ENCODE measurements at regions not wholly inside any gene's neighbourhood (a gene's known extent, or its start where the extent isn't known, plus 50 kb on each side); places are given as distances from the start of the nearest gene placed in this dataset.
A peak's percentile ranks its signal among the peaks of the same experiment; 100 is the strongest.
"Not testable (repeated sequence)": the region's sequence is repeated elsewhere in the genome, so short reads cannot be mapped to it uniquely, and the experiment has no call there.

DNA sequence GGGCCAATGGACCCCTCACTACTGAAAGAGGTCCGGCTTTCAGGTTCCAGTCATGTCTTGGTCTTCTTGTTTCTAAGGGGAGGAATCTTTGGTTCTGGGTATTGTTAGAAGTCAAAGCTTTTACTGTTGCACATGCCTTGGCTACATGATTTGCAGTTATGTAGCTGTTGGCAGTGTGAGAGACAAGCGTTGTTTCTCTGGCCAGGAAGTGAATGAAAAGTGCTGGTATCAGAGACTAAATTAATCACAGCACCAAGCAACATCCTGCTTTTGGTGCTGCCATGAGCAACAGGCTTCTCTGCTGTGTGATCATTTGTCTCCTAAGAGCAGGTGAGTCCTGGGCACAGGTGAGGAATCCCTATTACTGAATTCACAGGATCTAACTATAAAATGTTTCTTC is 100.1 kb upstream of the PRSS3 start:
- DNase-seq (ENCODE audit: low read depth) = no peak

DNA sequence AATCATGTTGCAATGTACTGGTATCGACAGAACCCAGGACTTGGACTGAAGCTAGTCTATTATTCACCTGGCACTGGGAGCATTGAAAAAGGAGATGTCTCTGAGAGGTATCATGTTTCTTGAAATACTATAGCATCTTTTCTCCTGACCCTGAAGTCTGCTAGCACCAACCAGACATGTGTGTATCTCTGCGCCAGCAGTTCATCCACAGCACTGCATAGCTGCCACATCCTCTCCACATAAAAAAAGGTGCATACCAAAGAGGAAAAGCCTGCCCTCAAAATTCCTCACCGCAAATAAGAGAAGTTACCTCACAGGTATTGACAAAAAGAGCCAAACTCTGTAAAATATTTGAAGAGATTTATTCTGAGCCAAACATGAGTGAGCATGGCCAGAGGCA is 99.5 kb upstream of the PRSS3 start:
- DNase-seq (ENCODE audit: low read depth) = no peak

DNA sequence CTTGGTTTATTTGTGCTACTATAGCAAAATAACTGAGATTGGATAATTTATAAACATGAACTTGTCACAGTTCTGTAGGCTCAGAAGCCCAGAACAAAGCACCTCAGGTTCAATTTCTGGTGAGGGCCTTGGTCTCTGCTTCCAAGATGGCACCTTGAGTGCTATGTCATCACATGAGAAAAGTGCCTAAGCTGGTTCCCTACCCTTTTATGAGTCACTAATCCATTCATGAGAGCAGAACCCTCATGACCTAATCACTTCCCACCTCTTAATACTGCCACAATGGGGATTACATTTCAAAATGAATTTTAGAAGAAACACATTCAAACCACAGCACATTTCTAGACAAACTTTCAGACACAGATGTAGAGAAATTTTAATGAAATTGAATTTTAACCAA is 98.2 kb upstream of the PRSS3 start:
- no peak for DNase-seq (ENCODE audit: low read depth)

DNA sequence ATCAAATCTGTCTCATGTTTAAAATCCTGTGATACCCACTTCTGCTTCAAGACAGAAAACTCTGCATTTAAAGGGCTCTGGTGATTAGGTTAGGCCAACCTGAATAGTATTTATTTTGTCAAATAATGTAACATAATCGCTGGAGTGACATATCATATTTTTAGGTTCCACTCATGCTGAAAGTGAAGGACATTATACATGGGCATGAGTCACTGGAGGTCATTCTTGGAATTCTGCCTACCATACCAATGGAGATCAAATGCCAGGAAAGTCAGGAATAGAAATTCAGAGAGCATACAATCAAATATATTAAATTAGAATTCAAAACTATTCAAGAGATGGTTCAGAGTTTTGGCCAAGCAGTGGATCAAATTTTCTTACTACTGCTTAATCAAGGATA is 97.1 kb upstream of the PRSS3 start:
- DNase-seq (ENCODE audit: low read depth) = no peak

DNA sequence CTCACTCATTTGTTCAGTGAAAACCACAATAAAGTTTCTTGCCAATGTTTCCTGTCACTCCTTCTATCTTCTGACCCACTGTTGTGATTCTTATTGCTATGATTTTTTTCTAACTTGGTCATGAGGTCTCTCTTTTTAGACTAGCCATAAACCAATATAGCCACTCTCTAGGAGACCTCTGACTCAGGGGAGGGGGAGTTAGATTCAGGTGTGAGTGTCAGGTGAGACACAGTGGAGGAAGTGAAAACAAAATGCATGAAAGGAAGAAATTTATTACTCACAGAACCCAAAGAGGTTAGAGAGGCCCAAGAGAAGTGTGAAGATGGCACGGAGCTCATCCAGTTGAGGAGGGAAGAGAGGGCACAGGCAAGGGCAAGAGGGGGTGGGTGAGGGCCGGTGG is 94.4 kb upstream of the PRSS3 start:
- not testable (repeated sequence) for DNase-seq (ENCODE audit: low read depth)

DNA sequence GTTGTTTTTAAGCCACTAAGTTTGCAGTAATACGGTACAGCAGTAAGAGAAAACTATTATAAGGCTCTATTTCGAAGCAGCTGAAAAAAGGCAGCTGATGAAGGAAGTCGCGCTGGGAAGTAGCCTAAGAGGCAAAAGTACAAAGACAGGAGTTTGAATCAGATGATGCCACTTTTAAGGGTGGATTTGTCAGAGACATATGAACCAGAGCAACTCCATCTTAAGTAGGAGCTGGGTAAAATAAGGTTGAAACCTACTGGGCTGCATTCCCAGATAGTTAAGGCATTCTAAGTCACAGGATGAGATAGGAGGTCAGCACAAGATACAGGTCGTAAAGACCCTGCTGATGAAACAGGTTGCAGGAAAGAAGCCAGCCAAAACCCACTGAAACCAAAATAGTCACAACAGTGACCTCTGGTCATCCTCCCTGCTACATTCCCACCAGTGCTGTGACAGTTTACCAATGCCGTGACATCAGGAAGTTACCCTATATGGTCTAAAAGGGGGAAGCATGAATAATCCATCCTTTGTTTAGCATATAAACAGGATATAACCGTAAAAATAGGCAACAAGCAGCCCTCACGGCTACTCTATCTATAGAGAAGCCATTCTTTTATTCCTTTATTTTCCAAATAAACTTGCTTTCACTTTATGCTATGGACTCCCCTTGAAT is 91.8 kb upstream of the PRSS3 start:
- DNase-seq (ENCODE audit: low read depth) = no peak

DNA sequence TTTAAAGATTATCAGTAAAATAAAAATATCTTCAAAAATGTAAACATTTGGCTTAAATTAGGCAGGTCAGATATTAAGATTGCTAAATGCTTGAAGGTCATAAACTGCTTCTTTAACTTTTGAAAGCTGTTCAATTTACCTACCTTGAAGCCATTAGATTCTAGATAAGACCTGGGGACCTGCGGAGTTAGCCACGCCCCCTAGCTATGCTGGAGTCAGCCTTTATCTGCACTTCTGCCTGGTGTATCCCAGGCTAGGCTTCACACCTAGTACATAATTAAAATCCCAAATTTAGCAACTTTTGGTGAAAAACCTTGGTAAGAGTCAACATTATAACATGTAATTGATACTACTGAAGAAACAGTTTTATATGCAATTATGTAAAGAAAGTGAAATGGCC is 89.9 kb upstream of the PRSS3 start:
- not testable (repeated sequence) for DNase-seq (ENCODE audit: low read depth)

DNA sequence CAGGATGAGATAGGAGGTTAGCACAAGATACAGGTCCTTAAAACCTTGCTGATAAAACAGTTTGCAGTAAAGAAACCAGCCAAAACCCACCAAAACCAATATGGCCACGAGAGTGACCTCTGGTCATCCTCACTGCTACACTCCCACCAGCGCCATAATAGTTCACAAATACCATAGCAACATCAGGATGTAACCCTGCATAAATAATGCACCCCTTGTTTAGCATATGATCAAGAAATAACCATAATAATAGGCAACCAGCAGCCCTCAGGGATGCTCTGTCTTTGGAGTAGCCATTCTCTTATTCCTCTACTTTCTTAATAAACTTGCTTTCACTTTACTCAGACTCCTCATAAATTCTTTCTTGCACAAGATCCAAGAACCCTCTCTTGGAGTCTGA is 86.9 kb upstream of the PRSS3 start:
- DNase-seq (ENCODE audit: low read depth) = no peak

DNA sequence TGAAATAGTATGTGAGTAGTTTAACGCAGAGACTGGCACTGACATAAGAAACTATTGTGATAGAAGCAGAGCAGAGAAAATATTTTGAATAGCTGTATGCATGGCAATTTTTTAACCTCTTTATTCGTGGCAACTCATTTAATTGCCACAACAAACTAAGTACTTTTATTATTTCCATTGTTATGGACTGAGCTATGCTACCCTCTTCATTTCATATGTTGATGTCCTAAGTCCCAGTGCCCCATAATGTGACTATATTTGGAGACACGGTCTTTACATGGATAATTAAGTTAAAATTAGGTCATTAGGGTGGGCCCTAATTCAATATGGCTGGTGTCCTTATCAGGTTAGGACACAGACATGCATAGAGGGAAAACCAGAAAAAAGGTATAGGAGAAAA is 86.1 kb upstream of the PRSS3 start:
- no peak for DNase-seq (ENCODE audit: low read depth)

DNA sequence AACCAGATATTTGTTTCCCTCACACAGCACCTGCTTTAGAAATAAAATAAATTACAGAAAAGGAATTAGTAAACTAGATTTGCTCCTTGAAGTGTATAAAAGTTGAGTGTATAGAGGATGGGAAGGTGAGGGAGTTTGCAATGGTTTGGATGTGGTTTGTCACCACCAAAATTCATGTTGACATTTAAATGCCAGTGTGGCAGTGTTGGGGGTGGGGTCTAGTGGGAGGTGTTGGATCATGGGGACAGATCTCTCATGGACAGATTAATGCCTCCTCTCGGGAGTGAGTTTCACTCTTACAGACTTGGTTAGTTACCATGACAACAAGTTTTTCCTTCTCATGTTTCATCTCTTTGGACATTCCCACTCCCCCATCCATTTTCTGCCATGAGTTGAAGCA is 83.9 kb upstream of the PRSS3 start:
- not testable (repeated sequence) for DNase-seq (ENCODE audit: low read depth)

DNA sequence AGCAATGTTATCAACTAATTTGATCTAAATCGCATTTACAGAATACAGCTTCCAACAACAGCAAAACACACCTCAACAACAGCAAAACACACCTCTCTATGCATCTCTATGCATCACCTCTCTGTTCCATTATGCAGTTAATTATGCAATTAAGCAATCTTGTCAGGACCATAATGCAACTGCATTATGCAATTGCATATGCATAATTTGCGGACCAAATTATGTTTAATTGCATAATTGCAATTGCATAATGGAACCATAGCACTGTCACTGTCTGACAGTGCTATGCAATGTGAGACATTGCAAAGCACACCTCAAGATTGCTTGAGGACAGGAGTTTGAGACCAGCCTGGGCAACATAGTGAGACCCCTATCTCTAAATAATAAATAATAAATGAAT is 80.4 kb upstream of the PRSS3 start:
- no peak for DNase-seq (ENCODE audit: low read depth)

DNA sequence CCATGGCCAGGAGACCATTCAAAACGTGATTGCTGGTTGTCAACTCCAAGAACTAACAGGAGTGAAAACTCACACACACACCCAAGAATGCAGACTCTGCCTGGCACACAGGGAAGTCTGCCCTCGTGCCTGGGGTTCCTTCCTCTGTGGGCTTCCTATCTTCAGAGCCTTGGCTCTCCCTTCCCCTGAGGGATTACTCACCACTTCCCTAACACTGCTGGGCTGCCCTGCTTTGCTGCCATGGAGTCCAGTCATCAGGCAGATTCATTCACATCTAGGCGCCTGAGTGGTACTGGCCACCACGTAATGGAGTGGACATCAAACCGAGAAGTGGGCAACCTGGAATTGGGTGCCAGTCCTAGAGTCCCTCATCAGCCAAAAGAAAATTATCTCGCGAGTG is 76.4 kb upstream of the PRSS3 start:
- no peak for DNase-seq (ENCODE audit: low read depth)

DNA sequence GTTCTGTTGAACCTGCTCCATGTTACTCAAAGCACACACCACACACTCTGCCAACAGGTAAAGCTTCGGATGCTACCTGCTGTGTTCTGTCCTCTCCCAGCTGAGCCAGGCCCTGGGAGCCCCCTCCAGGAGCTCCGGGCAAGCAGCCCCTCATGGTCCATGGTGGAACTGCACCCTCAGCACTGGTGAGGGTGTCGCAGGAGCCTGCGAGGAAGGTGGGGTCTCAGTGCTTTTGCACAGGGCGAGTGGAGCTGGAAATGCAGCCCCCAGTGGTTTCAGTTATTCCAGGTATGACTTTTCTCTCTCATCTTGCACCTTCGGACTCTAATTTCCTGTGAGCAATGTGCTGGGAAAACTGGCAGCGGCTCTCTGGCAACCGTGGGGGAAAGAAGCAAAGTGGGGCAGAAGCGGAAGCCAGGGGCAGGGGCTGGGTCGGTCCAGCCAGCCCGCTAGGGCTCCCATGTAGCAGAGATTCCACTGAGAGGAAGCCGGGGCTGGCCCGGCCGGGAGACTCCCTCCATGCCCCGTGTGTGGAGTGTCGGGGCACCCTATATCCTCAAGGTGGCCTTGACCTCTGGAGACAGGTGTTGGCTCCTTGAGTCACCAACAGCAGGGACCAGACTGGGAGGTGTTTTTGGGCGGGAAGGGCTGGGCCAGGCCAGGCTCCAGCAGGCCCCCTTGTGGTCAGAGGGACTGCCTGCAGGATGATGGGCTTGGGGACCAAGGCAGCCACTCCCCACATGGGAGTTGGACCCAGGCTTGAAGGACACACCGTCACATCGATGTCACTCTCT is 75.6 kb upstream of the PRSS3 start:
- DNase-seq (ENCODE audit: low read depth) = no peak

DNA sequence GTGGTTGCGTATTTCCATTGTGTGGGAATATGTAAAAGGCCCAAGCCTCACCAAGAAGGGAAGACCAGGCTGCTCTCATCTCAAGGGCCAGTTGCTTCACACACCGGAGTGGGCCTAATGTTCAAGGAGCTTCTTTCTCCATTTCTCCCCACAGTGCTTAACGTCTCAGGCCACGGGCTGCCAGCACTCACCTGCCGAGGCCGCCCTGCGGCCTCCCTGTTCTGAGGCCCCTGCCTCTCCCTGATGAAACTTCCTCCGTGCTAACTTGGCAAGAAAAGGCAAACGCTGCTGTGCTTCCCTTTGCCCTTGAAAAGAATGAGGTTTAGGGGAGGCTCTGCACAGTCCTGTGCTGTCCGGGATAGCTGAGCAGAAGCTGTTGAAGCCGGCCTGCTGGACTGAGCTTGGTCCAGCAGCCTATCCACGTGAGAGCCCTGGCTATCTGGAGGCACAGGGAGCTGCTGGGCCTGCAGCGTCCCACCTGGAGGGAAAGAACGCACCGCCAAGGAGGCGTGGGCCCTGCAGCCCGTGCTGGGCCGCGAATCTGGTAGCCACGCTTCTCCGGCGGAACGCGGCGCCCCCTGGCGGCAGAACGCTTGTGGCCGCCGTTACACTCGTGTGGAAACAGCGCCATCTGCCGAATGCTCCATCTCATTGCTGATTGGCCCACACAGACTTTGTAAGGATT is 73.5 kb upstream of the PRSS3 start:
- DNase-seq (ENCODE audit: low read depth) = peak; percentile 32

DNA sequence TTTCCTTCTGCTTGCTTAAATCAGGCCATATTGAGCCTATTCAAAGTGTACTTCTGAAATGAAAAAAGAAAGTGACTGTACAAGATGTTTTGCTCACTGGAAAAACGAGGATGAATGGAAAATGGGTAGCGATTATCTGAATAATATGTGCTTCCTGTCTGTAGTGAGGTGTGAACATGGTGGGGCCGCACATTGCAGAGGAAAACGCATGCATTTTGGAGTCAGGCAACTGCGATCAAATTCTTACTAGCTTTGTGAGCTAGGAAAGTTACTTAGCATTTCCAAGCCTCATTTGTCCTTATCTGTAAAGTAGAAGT is 73.0 kb upstream of the PRSS3 start:
- no peak for DNase-seq (ENCODE audit: low read depth)

DNA sequence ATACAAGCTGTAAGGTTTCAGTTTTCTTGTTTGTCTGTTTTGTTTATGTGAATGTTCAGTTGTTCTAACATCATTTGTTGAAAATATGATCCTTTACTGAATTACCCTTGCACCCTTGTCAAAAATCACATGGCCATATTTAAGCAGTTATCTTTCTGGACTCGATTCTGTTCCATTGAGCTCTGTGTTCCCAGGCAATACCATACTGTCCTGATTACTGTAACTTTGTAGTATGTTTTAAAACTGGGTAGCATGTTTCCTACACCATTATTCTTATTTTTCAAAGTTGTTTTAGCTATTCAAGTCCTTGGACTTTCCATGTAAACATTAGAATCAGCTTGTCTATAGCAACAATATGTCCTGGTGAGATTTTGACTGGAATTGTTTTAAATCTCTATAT is 66.7 kb upstream of the PRSS3 start:
- DNase-seq (ENCODE audit: low read depth) = no peak

DNA sequence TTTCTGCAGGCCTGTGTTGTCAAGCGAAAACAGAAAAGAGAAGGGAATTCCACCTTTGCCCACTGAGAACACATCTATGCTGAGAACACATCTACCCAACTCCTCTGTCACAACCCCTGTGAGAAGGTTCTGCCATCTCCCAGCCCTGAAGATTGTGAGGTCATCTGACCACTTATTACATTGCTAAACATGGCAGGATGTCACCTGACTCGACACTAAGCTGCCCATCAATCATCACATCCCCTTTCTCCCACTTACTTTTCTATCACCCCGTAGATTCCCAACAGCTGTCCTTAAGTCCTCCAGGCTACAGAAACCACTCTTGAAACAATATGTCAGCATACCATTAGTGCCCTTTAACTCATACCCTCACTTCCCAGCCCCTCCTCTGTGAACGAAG is 64.2 kb upstream of the PRSS3 start:
- no peak for DNase-seq (ENCODE audit: low read depth)

DNA sequence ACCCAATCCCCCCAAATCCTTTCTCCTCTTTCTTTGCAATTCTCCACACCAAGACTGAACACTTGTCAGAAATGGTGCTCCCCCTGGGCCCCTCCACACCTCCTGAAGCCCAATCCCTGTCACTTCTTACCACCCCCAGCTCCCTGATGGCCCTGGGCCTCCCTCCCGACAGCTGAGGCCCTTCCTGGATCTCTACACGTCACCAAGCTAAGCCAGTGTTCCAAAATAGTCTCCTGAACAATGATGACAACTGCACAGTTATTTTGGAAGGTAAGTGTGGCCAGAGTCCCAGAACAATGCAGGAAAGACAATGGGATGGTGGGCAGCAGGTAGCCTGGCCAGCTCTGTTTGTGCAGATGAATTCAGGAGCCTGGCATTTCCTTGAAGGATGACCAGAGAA is 63.7 kb upstream of the PRSS3 start:
- no peak for DNase-seq (ENCODE audit: low read depth)

DNA sequence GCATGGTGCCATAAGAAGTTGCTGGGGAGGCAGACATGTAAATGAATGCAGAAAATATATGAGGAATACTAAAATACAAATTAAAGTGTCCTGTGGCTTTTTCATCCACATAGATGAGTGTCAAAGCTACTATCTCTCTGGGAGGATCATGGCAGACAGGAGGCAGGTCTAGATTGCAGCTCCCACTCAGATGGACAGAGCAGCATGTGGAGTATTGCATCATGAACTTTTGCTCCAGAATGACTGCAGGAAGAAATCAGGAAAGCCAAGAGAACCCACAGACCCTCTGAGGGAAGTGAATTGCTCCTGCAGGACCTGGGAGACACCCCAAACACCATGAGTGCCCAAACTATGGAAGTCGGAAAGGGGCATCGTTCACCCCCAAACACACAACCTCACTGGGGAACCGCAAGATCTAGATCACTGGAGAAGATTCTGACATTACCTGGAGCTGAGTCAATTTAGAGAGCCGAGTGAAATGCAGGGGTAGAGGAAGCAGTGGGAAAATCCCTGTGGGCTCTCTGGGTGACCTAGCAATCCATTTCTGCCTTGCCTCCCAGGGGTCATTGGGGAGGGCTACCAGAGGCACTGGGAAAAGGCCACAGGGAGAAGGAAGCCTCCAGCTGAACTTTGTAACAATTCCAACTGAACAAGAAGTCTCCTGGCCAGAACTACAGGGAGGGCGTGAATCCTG is 61.0 kb upstream of the PRSS3 start:
- not testable (repeated sequence) for DNase-seq (ENCODE audit: low read depth)

DNA sequence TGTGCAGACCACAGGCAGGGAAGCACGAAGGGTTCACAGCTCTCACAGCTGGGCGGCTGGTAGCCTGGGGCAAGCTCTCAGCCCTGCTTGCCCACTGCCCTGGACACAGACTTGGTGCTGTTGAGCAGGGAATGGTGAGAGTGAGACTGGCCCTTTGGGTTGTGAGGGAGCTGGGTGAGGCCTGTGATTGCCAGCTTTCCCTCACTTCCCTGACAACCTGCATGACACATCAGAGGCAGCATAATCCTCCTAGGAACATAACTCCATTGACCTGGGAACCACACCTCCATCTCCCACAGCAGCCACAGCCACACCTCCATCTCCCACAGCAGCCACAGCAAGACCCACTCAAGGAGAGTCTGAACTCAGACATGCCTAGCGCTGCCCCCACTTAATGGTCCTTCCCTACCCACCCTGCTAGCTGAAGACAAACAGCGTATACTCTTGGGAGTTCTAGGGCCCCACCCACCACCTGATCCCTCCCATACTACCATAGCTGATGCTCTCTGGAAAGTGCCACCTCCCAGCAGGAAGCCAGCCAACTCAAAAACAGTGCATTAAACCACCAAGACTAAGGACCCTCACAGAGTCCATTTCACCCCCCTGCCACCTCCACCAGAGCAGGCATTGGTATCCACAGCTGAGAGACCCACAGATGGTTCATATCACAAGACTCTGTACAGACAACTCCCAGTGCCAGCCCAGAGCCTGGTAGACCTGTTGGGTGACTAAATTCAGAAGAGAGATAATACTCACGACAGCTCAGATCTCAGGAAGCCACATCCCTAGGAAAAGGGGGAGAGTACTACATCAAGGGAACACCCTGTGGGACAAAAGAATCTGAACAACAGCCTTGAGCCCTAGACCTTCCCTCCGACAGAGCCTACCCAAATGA is 60.2 kb upstream of the PRSS3 start:
- not testable (repeated sequence) for DNase-seq (ENCODE audit: low read depth)

DNA sequence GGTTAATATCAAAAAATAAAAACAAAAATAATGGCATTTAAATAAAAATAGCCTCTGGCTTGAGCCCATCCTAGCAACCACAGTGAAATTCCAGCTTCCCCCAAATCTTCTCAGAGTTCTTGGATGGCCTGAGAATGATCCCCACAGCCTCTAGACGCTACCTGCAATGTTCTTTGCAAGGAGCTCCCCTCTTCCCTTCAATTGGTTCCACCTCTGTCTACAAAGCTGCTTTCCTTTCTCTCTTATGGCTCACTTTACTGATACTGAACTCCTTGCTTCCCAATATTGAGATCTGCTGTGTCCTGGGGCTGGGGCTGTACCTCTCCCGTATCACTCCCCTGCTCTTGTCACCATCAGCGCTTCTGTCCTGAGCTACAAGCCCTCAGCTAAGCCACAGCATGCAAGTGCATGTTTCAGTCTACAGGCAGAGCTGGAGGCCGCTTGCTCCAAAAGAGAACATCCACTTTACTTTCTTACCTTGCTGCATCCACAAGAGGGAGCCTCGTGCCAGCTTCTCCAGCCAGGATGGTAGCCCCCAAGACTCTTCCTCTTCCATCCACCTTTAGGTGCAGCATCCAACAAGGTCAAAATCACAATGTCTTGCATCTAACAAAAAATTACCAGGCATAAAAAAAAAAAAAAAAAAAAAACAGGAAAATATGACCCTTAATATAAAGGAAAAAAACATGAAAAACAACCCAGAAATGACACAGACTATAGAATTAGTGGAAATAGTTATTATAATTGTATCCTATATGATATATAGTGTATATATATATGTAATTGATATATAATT is 57.4 kb upstream of the PRSS3 start:
- peak; percentile 30 for DNase-seq (ENCODE audit: low read depth)

Data from GM04504 (cell line).